DMS153 treated with DMSO at 0.1 percent for 48 hours (cell line): ENCODE measurements at regions not wholly inside any gene's neighbourhood (a gene's known extent, or its start where the extent isn't known, plus 50 kb on each side); places are given as distances from the start of the nearest gene placed in this dataset.
"Not testable (repeated sequence)": the region's sequence is repeated elsewhere in the genome, so short reads cannot be mapped to it uniquely, and the experiment has no call there.

Experiments
- DNase-seq: peaks from one replicate; lab custom pipeline; 2025; ENCODE audit not compliant: unreplicated experiment; lab: John Stamatoyannopoulos, UW

DNA sequence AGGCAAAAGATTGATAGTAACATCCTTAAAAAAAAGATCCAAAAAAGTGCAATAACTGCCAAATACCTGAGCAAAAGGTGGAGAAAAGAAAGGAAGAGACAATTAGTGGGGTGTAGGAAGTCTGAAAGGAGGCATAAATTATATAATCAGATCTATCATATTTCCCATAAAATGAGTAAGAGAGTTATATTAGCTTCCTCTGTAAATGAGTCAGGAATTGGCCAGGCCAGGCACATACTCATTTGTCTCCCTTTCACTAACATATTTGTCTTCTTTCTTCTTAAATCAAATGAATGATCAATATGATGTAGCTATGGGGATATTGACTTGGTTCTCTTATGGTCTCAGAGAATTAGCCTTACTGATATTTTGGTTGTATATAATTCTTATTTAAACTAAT is 292.3 kb upstream of the CADM2 start:
- DNase-seq, result no peak

- DNase-seq, result no peak
Observed at GRCh38 chr3:84679211-84679610, 279.6 kb upstream of the CADM2 start.

DNA sequence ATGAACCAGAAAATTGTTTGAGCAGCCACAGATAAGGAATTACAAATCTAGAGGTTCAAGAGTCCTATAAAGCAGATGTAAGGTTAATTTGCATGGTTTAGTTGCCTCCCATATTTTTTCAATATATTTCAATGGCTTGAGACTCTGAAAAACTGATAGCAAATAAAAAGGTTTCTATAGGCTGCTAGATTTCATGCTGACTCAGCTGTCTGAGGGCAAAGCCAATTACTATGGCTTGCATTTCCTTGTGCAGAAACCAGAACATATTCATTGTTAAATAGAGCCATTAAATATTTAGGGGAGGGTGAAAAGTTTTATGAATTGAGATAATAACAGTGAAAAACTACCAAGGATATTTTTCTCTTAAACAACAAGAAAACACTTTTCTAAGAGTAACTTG is 278.1 kb upstream of the CADM2 start:
- no peak for DNase-seq

GRCh38 chr3:84683493-84683892 is 275.3 kb upstream of the CADM2 start:
- no peak for DNase-seq

- DNase-seq, result no peak
Observed at GRCh38 chr3:84685467-84685866, 273.3 kb upstream of the CADM2 start.

GRCh38 chr3:84692261-84692660 is 266.5 kb upstream of the CADM2 start:
- DNase-seq, result no peak

DNA sequence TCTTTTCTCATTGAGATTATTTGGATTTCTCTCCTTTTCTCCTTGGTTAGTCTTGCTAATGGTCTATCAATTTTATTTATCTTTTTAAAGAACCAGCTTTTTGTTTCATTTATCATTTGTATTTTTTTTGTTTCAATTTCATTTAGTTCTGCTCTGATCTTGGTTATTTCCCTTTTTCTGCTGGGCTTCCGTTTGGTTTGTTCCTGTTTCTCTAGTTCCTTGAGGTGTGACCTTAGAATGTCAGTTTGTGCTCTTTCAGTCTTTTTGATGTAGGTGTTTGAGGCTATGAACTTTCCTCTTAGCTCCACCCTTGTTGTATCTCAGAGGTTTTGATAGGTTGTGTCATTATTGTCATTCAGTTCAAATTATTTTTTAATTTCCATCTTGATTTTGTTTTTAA is 248.5 kb upstream of the CADM2 start:
- not testable (repeated sequence) for DNase-seq

GRCh38 chr3:84717894-84718293 is 240.9 kb upstream of the CADM2 start:
- no peak for DNase-seq

- DNase-seq, result no peak
Observed at GRCh38 chr3:84724877-84725276, 233.9 kb upstream of the CADM2 start.

- DNase-seq, result no peak
Observed at GRCh38 chr3:84727616-84728015, 231.2 kb upstream of the CADM2 start.

DNA sequence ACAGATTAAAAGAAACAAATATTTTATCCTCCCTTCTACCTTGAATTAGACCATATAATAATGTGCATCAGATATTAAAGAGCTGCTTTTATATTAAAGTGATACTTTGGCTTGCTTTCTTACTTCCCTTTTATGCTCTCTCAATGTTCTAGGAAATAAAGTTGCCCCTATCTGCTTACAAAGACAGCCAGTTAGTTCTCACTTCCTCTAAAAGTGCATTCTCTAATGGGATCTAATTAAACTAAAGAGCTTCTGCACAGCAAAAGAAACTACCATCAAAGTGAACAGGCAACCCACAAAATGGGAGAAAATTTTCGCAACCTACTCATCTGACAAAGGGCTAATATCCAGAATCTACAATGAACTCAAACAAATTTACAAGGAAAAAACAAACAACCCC is 224.1 kb upstream of the CADM2 start:
- DNase-seq, result not testable (repeated sequence)

GRCh38 chr3:84738086-84738485 is 220.7 kb upstream of the CADM2 start:
- DNase-seq, result no peak

- no peak for DNase-seq
Observed at GRCh38 chr3:84742915-84743425, 215.8 kb upstream of the CADM2 start.

DNA sequence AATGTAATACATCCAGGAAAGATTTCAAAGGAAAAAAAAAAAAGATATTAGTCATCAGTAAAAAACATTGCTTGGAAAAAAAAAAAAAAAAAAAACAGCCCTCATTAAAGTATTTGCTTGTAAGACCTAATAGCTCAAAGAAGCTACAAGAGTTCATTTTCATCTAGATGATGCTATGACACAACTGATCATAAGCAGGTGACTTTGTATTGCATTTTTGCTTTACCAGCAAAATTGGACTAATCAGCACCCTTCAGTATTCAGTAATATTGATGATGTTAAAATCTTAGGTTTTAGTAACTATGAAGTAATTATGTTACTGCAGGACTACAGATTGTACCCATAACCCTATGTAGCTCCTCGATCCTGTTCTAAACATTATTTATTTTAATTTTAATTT is 214.7 kb upstream of the CADM2 start:
- DNase-seq, result no peak

DNA sequence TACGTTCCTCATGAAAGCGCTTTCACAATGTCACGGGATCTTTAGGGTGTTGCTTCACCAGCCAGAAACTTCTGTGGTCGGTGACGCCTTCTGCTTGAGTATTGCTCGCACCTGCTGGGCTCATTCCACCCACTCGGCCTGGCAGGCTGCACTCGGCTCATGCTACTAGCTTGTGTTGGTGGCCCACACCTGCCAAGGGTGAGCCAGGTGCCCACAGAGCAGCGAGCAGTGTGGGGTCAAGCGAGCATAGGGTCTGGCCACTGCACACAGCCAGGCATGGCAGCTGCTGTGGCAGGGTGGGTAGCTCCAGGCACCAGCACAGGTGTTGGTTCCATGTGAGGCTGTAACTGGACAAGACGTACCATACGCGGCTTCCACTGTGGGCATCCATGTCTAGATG is 202.9 kb upstream of the CADM2 start:
- no peak for DNase-seq

DNA sequence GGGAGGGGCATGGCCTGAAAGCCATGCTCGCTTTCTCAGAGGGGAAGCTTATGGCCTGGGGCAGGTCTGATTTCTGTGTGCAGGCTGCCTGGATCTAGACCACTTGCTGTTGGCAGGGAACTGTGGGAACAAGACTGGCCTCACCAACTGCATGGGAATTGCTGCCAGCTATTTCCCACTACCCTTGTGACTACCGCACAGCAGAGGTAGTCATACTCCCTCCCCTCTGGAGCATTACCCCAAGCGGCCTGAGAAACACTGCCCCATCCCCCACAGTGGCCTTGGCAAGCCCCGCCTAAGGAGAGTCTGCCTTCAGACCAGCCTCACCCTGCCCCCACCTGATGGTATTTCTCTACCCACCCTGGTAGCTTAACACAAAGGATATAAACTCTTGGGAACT is 199.4 kb upstream of the CADM2 start:
- no peak for DNase-seq

- DNase-seq, result no peak
Observed at GRCh38 chr3:84772841-84773240, 185.9 kb upstream of the CADM2 start.

- DNase-seq, result no peak
Observed at GRCh38 chr3:84783281-84783680, 175.5 kb upstream of the CADM2 start.

DNA sequence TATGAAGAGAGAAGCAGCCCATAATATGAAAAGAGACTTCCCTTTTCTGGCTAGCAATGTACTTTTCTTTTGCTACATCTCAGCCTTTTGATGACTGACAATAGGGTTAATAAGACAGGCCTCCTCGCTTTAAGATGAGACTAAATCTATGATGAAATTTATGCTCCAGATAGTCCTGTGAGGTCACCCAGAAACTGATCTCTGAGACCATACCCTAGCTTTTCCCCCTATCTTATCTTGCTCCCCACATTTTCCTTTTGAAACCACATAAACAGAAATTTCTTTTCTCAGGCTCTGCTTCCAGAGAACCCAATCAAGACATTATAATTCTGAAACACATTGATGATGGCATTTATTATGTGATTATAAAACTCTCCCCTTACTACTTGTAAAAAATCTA is 168.8 kb upstream of the CADM2 start:
- DNase-seq, result no peak

DNA sequence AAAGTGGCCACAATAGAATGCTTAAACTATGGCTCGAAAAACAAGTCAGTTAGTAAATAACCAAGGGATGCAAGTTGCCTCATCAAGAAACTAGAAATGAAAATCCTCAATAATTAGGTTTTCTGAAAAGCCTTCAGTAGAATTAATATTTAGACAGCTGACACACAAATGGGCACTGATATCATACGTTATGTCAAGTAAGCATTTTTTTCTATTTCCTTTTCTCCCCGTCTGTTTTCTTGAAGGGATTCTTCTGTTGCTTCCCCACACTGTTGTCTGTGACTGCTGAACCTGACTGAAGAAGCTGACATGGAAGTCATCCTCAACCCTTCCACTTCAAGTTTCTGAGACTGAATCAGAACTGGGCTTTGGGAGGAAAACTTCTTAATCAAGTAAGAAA is 151.8 kb upstream of the CADM2 start:
- no peak for DNase-seq

- DNase-seq, result no peak
Observed at GRCh38 chr3:84820126-84820525, 138.7 kb upstream of the CADM2 start.

DNA sequence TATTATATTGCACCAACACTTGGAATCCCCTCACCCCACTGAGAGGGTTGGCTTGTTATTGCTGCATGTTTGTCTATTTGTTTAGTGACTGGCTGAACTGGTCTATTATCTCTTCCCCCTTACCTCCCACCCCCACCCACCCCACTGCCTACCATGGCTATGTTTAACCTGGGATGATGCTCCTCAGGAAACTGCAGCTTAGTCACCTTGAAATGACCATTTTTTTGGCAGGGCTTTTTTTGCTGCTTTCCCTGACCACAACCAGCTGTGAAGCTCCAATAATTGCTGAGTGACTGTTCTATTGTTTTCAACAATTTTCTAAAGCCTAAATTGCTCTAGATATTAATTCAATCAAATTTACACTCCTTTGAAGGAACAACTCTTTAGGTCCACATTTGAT is 137.9 kb upstream of the CADM2 start:
- no peak for DNase-seq

- no peak for DNase-seq
Observed at GRCh38 chr3:84825817-84826216, 133.0 kb upstream of the CADM2 start.

- DNase-seq, result no peak
Observed at GRCh38 chr3:84830476-84830875, 128.3 kb upstream of the CADM2 start.
